HG03442 (cell line): ENCODE measurements at regions not wholly inside any gene's neighbourhood (a gene's known extent, or its start where the extent isn't known, plus 50 kb on each side); places are given as distances from the start of the nearest gene placed in this dataset.
"Not testable (repeated sequence)": the region's sequence is repeated elsewhere in the genome, so short reads cannot be mapped to it uniquely, and the experiment has no call there.

ENCODE experiments used
- ATAC-seq: cut with Tn5 transposase; IDR thresholded peaks from one replicate; pipeline ENCODE4 v1.9.1; 2021; ENCODE audit warnings: mild to moderate bottlenecking, moderate library complexity; ENCODE audit not compliant: unreplicated experiment

GRCh38 chr4:26204249-26204825, 116.5 kb upstream of the RBPJ start:
- no peak for ATAC-seq

GRCh38 chr4:26204911-26205370, 115.9 kb upstream of the RBPJ start:
- no peak for ATAC-seq

- no peak for ATAC-seq
These were observed 114.5 kb upstream of the RBPJ start for GRCh38 chr4:26206339-26206738.

- ATAC-seq: no peak
These were observed 113.8 kb upstream of the RBPJ start for GRCh38 chr4:26206999-26207398.

GRCh38 chr4:26207631-26208030, 113.2 kb upstream of the RBPJ start:
- no peak for ATAC-seq

GRCh38 chr4:26208237-26208994, 112.4 kb upstream of the RBPJ start:
- no peak for ATAC-seq

- not testable (repeated sequence) for ATAC-seq
These were observed 111.4 kb upstream of the RBPJ start for GRCh38 chr4:26209378-26209777.

- ATAC-seq: no peak
These were observed 108.3 kb upstream of the RBPJ start for GRCh38 chr4:26212528-26212927.

- ATAC-seq: no peak
These were observed 107.5 kb upstream of the RBPJ start for GRCh38 chr4:26213317-26213716.

GRCh38 chr4:26214994-26215393, 105.8 kb upstream of the RBPJ start:
- no peak for ATAC-seq

GRCh38 chr4:26215725-26216124, 105.1 kb upstream of the RBPJ start:
- no peak for ATAC-seq

- ATAC-seq: no peak
These were observed 103.3 kb upstream of the RBPJ start for GRCh38 chr4:26217481-26217880.

- ATAC-seq: peak; percentile 89
These were observed 102.7 kb upstream of the RBPJ start for GRCh38 chr4:26217961-26218676.

- ATAC-seq: no peak
These were observed 101.9 kb upstream of the RBPJ start for GRCh38 chr4:26218677-26219605.

GRCh38 chr4:26220696-26221095, 100.1 kb upstream of the RBPJ start:
- ATAC-seq: no peak

- ATAC-seq: no peak
These were observed 97.7 kb upstream of the RBPJ start for GRCh38 chr4:26223155-26223554.

GRCh38 chr4:26226629-26227376, 94.0 kb upstream of the RBPJ start:
- ATAC-seq: no peak

- ATAC-seq: no peak
These were observed 93.1 kb upstream of the RBPJ start for GRCh38 chr4:26227601-26228229.

- no peak for ATAC-seq
These were observed 91.9 kb upstream of the RBPJ start for GRCh38 chr4:26228883-26229282.

- ATAC-seq: no peak
These were observed 90.8 kb upstream of the RBPJ start for GRCh38 chr4:26229974-26230373.
